ENCODE measurements at regions not wholly inside any gene's neighbourhood (a gene's known extent, or its start where the extent isn't known, plus 50 kb on each side); places are given as distances from the start of the nearest gene placed in this dataset.
A peak's percentile ranks its signal among the peaks of the same experiment; 100 is the strongest.

- peak overlapping the region; percentile 1 for H3K9ac ChIP-seq (ENCODE audit: low read length)
- peaks cover 5% of the 10 kb centered on the region for H3K4me1 ChIP-seq (ENCODE audit: insufficient read depth, low read length)
- peak overlapping the region; percentile 18 to 50 for H3K4me3 ChIP-seq (ENCODE audit: low read depth in 1 of 2, low read length in 2 of 2)
- H3K27ac ChIP-seq (ENCODE audit: low read depth, low read length) = no peak overlapping the region
- H3K27me3 ChIP-seq (ENCODE audit: control insufficient read depth in 1 of 2, insufficient read depth in 2 of 2, low read length in 2 of 2) = peaks cover 92 to 95% of the 10 kb centered on the region in 2 donors
- H3K9me3 ChIP-seq (ENCODE audit: low read length) = peaks cover 6% of the 10 kb centered on the region
- H3K36me3 ChIP-seq (ENCODE audit: insufficient read depth, low read length) = no peaks in the 10 kb centered on the region
These were observed 216.1 kb downstream of the MEF2C start for GRCh38 chr5:88666761-88667495.

GRCh38 chr5:88665750-88666215, 217.2 kb downstream of the MEF2C start:
- no peaks in the 10 kb centered on the region for H3K36me3 ChIP-seq (ENCODE audit: insufficient read depth, low read length)
- no peak overlapping the region for H3K9ac ChIP-seq (ENCODE audit: low read length)
- no peak overlapping the region for H3K27ac ChIP-seq (ENCODE audit: low read depth, low read length)
- peaks cover 92 to 94% of the 10 kb centered on the region in 2 donors for H3K27me3 ChIP-seq (ENCODE audit: control insufficient read depth in 1 of 2, insufficient read depth in 2 of 2, low read length in 2 of 2)
- H3K4me3 ChIP-seq (ENCODE audit: low read depth in 1 of 2, low read length in 2 of 2) = no peak overlapping the region
- peaks cover 13% of the 10 kb centered on the region for H3K4me1 ChIP-seq (ENCODE audit: insufficient read depth, low read length)
- peaks cover 6% of the 10 kb centered on the region for H3K9me3 ChIP-seq (ENCODE audit: low read length)

GRCh38 chr5:88664645-88665044, 218.3 kb downstream of the MEF2C start:
- H3K4me3 ChIP-seq (ENCODE audit: low read depth in 1 of 2, low read length in 2 of 2) = no peak overlapping the region
- peaks cover 91 to 95% of the 10 kb centered on the region in 2 donors for H3K27me3 ChIP-seq (ENCODE audit: control insufficient read depth in 1 of 2, insufficient read depth in 2 of 2, low read length in 2 of 2)
- H3K9ac ChIP-seq (ENCODE audit: low read length) = no peak overlapping the region

GRCh38 chr5:88663793-88664216, 219.2 kb downstream of the MEF2C start:
- Histone ChIP-seq H3K4me1 (ENCODE audit: insufficient read depth, low read length) (peaks cover 13% of the 10 kb centered on the region), H3K36me3 (ENCODE audit: insufficient read depth, low read length) (no peaks in the 10 kb centered on the region), H3K9me3 (ENCODE audit: low read length) (peaks cover 6% of the 10 kb centered on the region), H3K27ac (ENCODE audit: low read depth, low read length) (no peak overlapping the region), H3K4me3 (ENCODE audit: low read depth in 1 of 2, low read length in 2 of 2) (no peak overlapping the region), H3K9ac (ENCODE audit: low read length) (no peak overlapping the region), H3K27me3 (ENCODE audit: control insufficient read depth in 1 of 2, insufficient read depth in 2 of 2, low read length in 2 of 2) (peaks cover 88 to 95% of the 10 kb centered on the region in 2 donors)

More at GRCh38 chr5:88664645-88665044, 218.3 kb downstream of the MEF2C start:
- peaks cover 6% of the 10 kb centered on the region for H3K9me3 ChIP-seq (ENCODE audit: low read length)
- H3K27ac ChIP-seq (ENCODE audit: low read depth, low read length) = no peak overlapping the region
- no peaks in the 10 kb centered on the region for H3K36me3 ChIP-seq (ENCODE audit: insufficient read depth, low read length)
- H3K4me1 ChIP-seq (ENCODE audit: insufficient read depth, low read length) = peaks cover 13% of the 10 kb centered on the region

GRCh38 chr5:88662846-88663245, 220.1 kb downstream of the MEF2C start:
- peaks cover 79 to 88% of the 10 kb centered on the region in 2 donors for H3K27me3 ChIP-seq (ENCODE audit: control insufficient read depth in 1 of 2, insufficient read depth in 2 of 2, low read length in 2 of 2)
- H3K9ac ChIP-seq (ENCODE audit: low read length) = no peak overlapping the region
- peaks cover 13% of the 10 kb centered on the region for H3K4me1 ChIP-seq (ENCODE audit: insufficient read depth, low read length)
- H3K36me3 ChIP-seq (ENCODE audit: insufficient read depth, low read length) = no peaks in the 10 kb centered on the region
- H3K9me3 ChIP-seq (ENCODE audit: low read length) = no peaks in the 10 kb centered on the region
- no peak overlapping the region for H3K4me3 ChIP-seq (ENCODE audit: low read depth in 1 of 2, low read length in 2 of 2)
- H3K27ac ChIP-seq (ENCODE audit: low read depth, low read length) = no peak overlapping the region

GRCh38 chr5:88661806-88662207, 221.2 kb downstream of the MEF2C start:
- Histone ChIP-seq H3K4me3 (ENCODE audit: low read depth in 1 of 2, low read length in 2 of 2) (peak overlapping the region in 1 of 2 donors; percentile 53), H3K36me3 (ENCODE audit: insufficient read depth, low read length) (no peaks in the 10 kb centered on the region), H3K27me3 (ENCODE audit: control insufficient read depth in 1 of 2, insufficient read depth in 2 of 2, low read length in 2 of 2) (peaks cover 68 to 78% of the 10 kb centered on the region in 2 donors), H3K9ac (ENCODE audit: low read length) (no peak overlapping the region), H3K27ac (ENCODE audit: low read depth, low read length) (no peak overlapping the region), H3K4me1 (ENCODE audit: insufficient read depth, low read length) (peaks cover 9% of the 10 kb centered on the region), H3K9me3 (ENCODE audit: low read length) (no peaks in the 10 kb centered on the region)

GRCh38 chr5:88660947-88661805, 221.8 kb downstream of the MEF2C start:
- H3K36me3 ChIP-seq (ENCODE audit: insufficient read depth, low read length) = no peaks in the 10 kb centered on the region
- no peak overlapping the region for H3K9ac ChIP-seq (ENCODE audit: low read length)
- peaks cover 64 to 71% of the 10 kb centered on the region in 2 donors for H3K27me3 ChIP-seq (ENCODE audit: control insufficient read depth in 1 of 2, insufficient read depth in 2 of 2, low read length in 2 of 2)
- peak overlapping the region; percentile 51 to 53 for H3K4me3 ChIP-seq (ENCODE audit: low read depth in 1 of 2, low read length in 2 of 2)
- H3K9me3 ChIP-seq (ENCODE audit: low read length) = no peaks in the 10 kb centered on the region
- no peak overlapping the region for H3K27ac ChIP-seq (ENCODE audit: low read depth, low read length)
- H3K4me1 ChIP-seq (ENCODE audit: insufficient read depth, low read length) = peaks cover 8% of the 10 kb centered on the region

- H3K4me3 ChIP-seq (ENCODE audit: low read depth in 1 of 2, low read length in 2 of 2) = peak overlapping the region; percentile 51 to 53
- H3K27me3 ChIP-seq (ENCODE audit: control insufficient read depth in 1 of 2, insufficient read depth in 2 of 2, low read length in 2 of 2) = peaks cover 57 to 64% of the 10 kb centered on the region in 2 donors
- no peak overlapping the region for H3K27ac ChIP-seq (ENCODE audit: low read depth, low read length)
- no peaks in the 10 kb centered on the region for H3K36me3 ChIP-seq (ENCODE audit: insufficient read depth, low read length)
- H3K9ac ChIP-seq (ENCODE audit: low read length) = no peak overlapping the region
- H3K4me1 ChIP-seq (ENCODE audit: insufficient read depth, low read length) = peaks cover 8% of the 10 kb centered on the region
- H3K9me3 ChIP-seq (ENCODE audit: low read length) = no peaks in the 10 kb centered on the region
These were observed 222.6 kb downstream of the MEF2C start for GRCh38 chr5:88660264-88660946.

- no peaks in the 10 kb centered on the region for H3K9me3 ChIP-seq (ENCODE audit: low read length)
- H3K27me3 ChIP-seq (ENCODE audit: control insufficient read depth in 1 of 2, insufficient read depth in 2 of 2, low read length in 2 of 2) = peaks cover 50 to 57% of the 10 kb centered on the region in 2 donors
- H3K36me3 ChIP-seq (ENCODE audit: insufficient read depth, low read length) = no peaks in the 10 kb centered on the region
- H3K27ac ChIP-seq (ENCODE audit: low read depth, low read length) = no peak overlapping the region
- H3K4me1 ChIP-seq (ENCODE audit: insufficient read depth, low read length) = peaks cover 8% of the 10 kb centered on the region
- no peak overlapping the region for H3K4me3 ChIP-seq (ENCODE audit: low read depth in 1 of 2, low read length in 2 of 2)
- H3K9ac ChIP-seq (ENCODE audit: low read length) = no peak overlapping the region
These were observed 223.3 kb downstream of the MEF2C start for GRCh38 chr5:88659529-88660263.

- Histone ChIP-seq H3K4me1 (ENCODE audit: insufficient read depth, low read length) (peaks cover 8% of the 10 kb centered on the region), H3K27me3 (ENCODE audit: control insufficient read depth in 1 of 2, insufficient read depth in 2 of 2, low read length in 2 of 2) (peaks cover 44 to 49% of the 10 kb centered on the region in 2 donors), H3K9ac (ENCODE audit: low read length) (no peak overlapping the region), H3K4me3 (ENCODE audit: low read depth in 1 of 2, low read length in 2 of 2) (no peak overlapping the region), H3K9me3 (ENCODE audit: low read length) (no peaks in the 10 kb centered on the region), H3K36me3 (ENCODE audit: insufficient read depth, low read length) (no peaks in the 10 kb centered on the region), H3K27ac (ENCODE audit: low read depth, low read length) (no peak overlapping the region)
These were observed 224.1 kb downstream of the MEF2C start for GRCh38 chr5:88658886-88659285.
